Stimulated activated CD4-positive, alpha-beta T cell treated with anti-CD3 and anti-CD28 coated beads, TNF-alpha, amount 100 ng/mL, for 24 hours (primary cell): ENCODE measurements at regions not wholly inside any gene's neighbourhood (a gene's known extent, or its start where the extent isn't known, plus 50 kb on each side); places are given as distances from the start of the nearest gene placed in this dataset.

Experiments
- DNase-seq, 3 experiments: peaks; one replicate each; pipeline ENCODE4 v3.0.0-alpha.2; 2020; ENCODE audit warnings: low read depth in 3 of 3

- DNase-seq = no peak
These were observed 70.7 kb downstream of the C16orf95 start for GRCh38 chr16:87246269-87247065.

- no peak for DNase-seq
These were observed 68.5 kb downstream of the C16orf95 start for GRCh38 chr16:87248714-87249113.

GRCh38 chr16:87249425-87249824 lies 67.8 kb downstream of the C16orf95 start:
- DNase-seq = no peak

- no peak for DNase-seq
These were observed 66.7 kb downstream of the C16orf95 start for GRCh38 chr16:87250431-87250960.

GRCh38 chr16:87252269-87252970 lies 64.8 kb downstream of the C16orf95 start:
- no peak for DNase-seq
